NOMO-1 treated with dmso at 0.1 percent for 144 hours (cell line): ENCODE measurements at regions not wholly inside any gene's neighbourhood (a gene's known extent, or its start where the extent isn't known, plus 50 kb on each side); places are given as distances from the start of the nearest gene placed in this dataset.

Experiments
- DNase-seq: peaks from one replicate; lab custom pipeline; 2025; ENCODE audit not compliant: unreplicated experiment; lab: John Stamatoyannopoulos, UW

GRCh38 chr7:3193379-3194120, 107.5 kb upstream of the SDK1 start:
- no peak for DNase-seq

- no peak for DNase-seq
Observed at GRCh38 chr7:3194501-3195141, 106.4 kb upstream of the SDK1 start.

GRCh38 chr7:3195160-3195559, 105.9 kb upstream of the SDK1 start:
- DNase-seq, result no peak

GRCh38 chr7:3196629-3197400, 104.2 kb upstream of the SDK1 start:
- no peak for DNase-seq

- DNase-seq, result no peak
Observed at GRCh38 chr7:3197567-3198213, 103.4 kb upstream of the SDK1 start.

GRCh38 chr7:3198316-3198715, 102.7 kb upstream of the SDK1 start:
- no peak for DNase-seq

GRCh38 chr7:3200504-3200903, 100.5 kb upstream of the SDK1 start:
- no peak for DNase-seq

- no peak for DNase-seq
Observed at GRCh38 chr7:3201306-3201705, 99.7 kb upstream of the SDK1 start.

GRCh38 chr7:3201937-3202710, 98.9 kb upstream of the SDK1 start:
- DNase-seq, result no peak

GRCh38 chr7:3204526-3204925, 96.5 kb upstream of the SDK1 start:
- DNase-seq, result no peak

GRCh38 chr7:3206101-3206500, 95.0 kb upstream of the SDK1 start:
- DNase-seq, result no peak

- no peak for DNase-seq
Observed at GRCh38 chr7:3206771-3207191, 94.3 kb upstream of the SDK1 start.

- DNase-seq, result no peak
Observed at GRCh38 chr7:3207387-3207902, 93.6 kb upstream of the SDK1 start.

GRCh38 chr7:3210531-3210930, 90.5 kb upstream of the SDK1 start:
- no peak for DNase-seq

- DNase-seq, result no peak
Observed at GRCh38 chr7:3214090-3214413, 87.0 kb upstream of the SDK1 start.

GRCh38 chr7:3215624-3216585, 85.1 kb upstream of the SDK1 start:
- no peak for DNase-seq

- DNase-seq, result no peak
Observed at GRCh38 chr7:3217166-3217565, 83.9 kb upstream of the SDK1 start.

GRCh38 chr7:3218411-3219225, 82.4 kb upstream of the SDK1 start:
- DNase-seq, result peak; percentile 11
